IMR-90 (cell line): ENCODE measurements at regions not wholly inside any gene's neighbourhood (a gene's known extent, or its start where the extent isn't known, plus 50 kb on each side); places are given as distances from the start of the nearest gene placed in this dataset.

Source experiments
- ATAC-seq: fragments of 200-7000 bp; cut with Tn5 transposase; 2 replicates; pipeline ENCODE4 v1.9.1; 2020; ENCODE audit warnings: low read depth, mild to moderate bottlenecking, moderate library complexity
- BruUV-seq: library from RNA; stranded (reverse); fragments of 400-500 nt; replicated peaks from 2 replicates; lab custom pipeline; 2021; lab: Mats Ljungman, UMichigan
- CTCF ChIA-PET: fragments of 300-600 bp; formaldehyde crosslinking; extraction: SDS; loops from one replicate; lab custom pipeline; 2021; ENCODE audit warnings: antibody characterized with exemption; lab: Yijun Ruan, JAX
- POLR2A ChIA-PET: fragments of 300-600 bp; sonication (Branson Sonifier 250); formaldehyde crosslinking; loops from one replicate; lab custom pipeline; 2022; ENCODE audit warnings: antibody characterized with exemption; ENCODE audit not compliant: unreplicated experiment; lab: Charles Lee
- DNase-seq: peaks from one replicate; pipeline ENCODE4 v3.0.0; 2013
- H2AFZ ChIP-seq: replicated peaks from 2 replicates; pipeline ENCODE3; 2013; ENCODE audit warnings: low read length, mild to moderate bottlenecking; ENCODE audit not compliant: poor library complexity
- H2AK5ac ChIP-seq: 2 replicates; pipeline ENCODE4 v1.6.1; 2013; ENCODE audit warnings: low read depth, low read length, inconsistent platforms
- H2AK9ac ChIP-seq: replicated peaks from 2 replicates; pipeline ENCODE3; 2013; ENCODE audit warnings: mild to moderate bottlenecking, low read depth, low read length, moderate library complexity; ENCODE audit not compliant: poor library complexity
- H2BK120ac ChIP-seq: 2 replicates; pipeline ENCODE4 v1.6.1; 2013; ENCODE audit warnings: low read depth, low read length, inconsistent platforms
- H2BK15ac ChIP-seq: 3 replicates; pipeline ENCODE4 v1.6.1; 2013; ENCODE audit warnings: low read depth, low read length, inconsistent platforms
- H2BK20ac ChIP-seq: 2 replicates; pipeline ENCODE4 v1.6.1; 2013; ENCODE audit warnings: low read depth, mild to moderate bottlenecking, inconsistent platforms, low read length, moderate library complexity
- H2BK5ac ChIP-seq: 2 replicates; pipeline ENCODE4 v1.6.1; 2013; ENCODE audit warnings: mild to moderate bottlenecking, low read depth, low read length, inconsistent platforms; ENCODE audit not compliant: poor library complexity, severe bottlenecking
- H3K14ac ChIP-seq: replicated peaks from 2 replicates; pipeline ENCODE4 v1.6.1; 2013; ENCODE audit warnings: low read depth, low read length, inconsistent platforms
- H3K18ac ChIP-seq: 2 replicates; pipeline ENCODE4 v1.6.1; 2013; ENCODE audit warnings: low read depth, low read length, control low read depth
- H3K23ac ChIP-seq: 2 replicates; pipeline ENCODE4 v1.6.1; 2013; ENCODE audit warnings: low read depth, low read length, inconsistent platforms
- H3K27ac ChIP-seq: 2 replicates; pipeline ENCODE4 v1.5.1; 2013; ENCODE audit warnings: mild to moderate bottlenecking, control low read depth, low read length; ENCODE audit not compliant: insufficient read depth
- H3K27me3 ChIP-seq: 2 replicates; pipeline ENCODE4 v1.6.1; 2013; ENCODE audit warnings: low read length; ENCODE audit not compliant: control insufficient read depth, insufficient read depth
- H3K36me3 ChIP-seq: 2 replicates; pipeline ENCODE4 v1.6.1; 2013; ENCODE audit warnings: low read length, mixed read lengths; ENCODE audit not compliant: control insufficient read depth, insufficient read depth
- H3K4ac ChIP-seq: 2 replicates; pipeline ENCODE4 v1.6.1; 2013; ENCODE audit warnings: low read depth, low read length, inconsistent platforms
- H3K4me1 ChIP-seq: 2 replicates; pipeline ENCODE4 v1.6.1; 2013; ENCODE audit warnings: low read length, mixed read lengths; ENCODE audit not compliant: control insufficient read depth, insufficient read depth
- H3K4me2 ChIP-seq: 2 replicates; pipeline ENCODE4 v1.6.1; 2013; ENCODE audit warnings: low read depth, mild to moderate bottlenecking, control low read depth, low read length, moderate library complexity
- H3K4me3 ChIP-seq: 2 replicates; pipeline ENCODE4 v1.5.1; 2013; ENCODE audit warnings: low read depth, mild to moderate bottlenecking, control low read depth, low read length, moderate library complexity; ENCODE audit not compliant: insufficient read depth
- H3K56ac ChIP-seq: 2 replicates; pipeline ENCODE4 v1.6.1; 2013; ENCODE audit warnings: low read length, inconsistent platforms; ENCODE audit not compliant: insufficient read depth; ENCODE audit errors: extremely low read depth
- H3K79me1 ChIP-seq, 2 experiments: 2 replicates each; pipeline ENCODE4 v1.6.1; 2013; ENCODE audit warnings: low read length in 2 of 2, inconsistent platforms in 1 of 2, low read depth in 1 of 2
- H3K9ac ChIP-seq: 2 replicates; pipeline ENCODE4 v1.6.1; 2013; ENCODE audit warnings: low read depth, low read length, control low read depth
- H3K9me1 ChIP-seq: 2 replicates; pipeline ENCODE4 v1.6.1; 2013; ENCODE audit warnings: low read length, inconsistent platforms; ENCODE audit not compliant: insufficient read depth
- H3K9me3 ChIP-seq: 2 replicates; pipeline ENCODE4 v1.6.1; 2013; ENCODE audit warnings: low read length; ENCODE audit not compliant: control insufficient read depth, insufficient read depth
- H4K20me1 ChIP-seq: 2 replicates; pipeline ENCODE4 v1.6.1; 2013; ENCODE audit warnings: low read length, inconsistent platforms; ENCODE audit not compliant: insufficient read depth
- H4K5ac ChIP-seq: 2 replicates; pipeline ENCODE4 v1.6.1; 2013; ENCODE audit warnings: mild to moderate bottlenecking, low read depth, low read length, control low read depth
- H4K8ac ChIP-seq, 2 experiments: 2 replicates each; pipeline ENCODE4 v1.6.1; 2013; ENCODE audit warnings: low read depth in 2 of 2, low read length in 2 of 2, control low read depth in 1 of 2, inconsistent platforms in 1 of 2
- H4K91ac ChIP-seq: 2 replicates; pipeline ENCODE4 v1.6.1; 2013; ENCODE audit warnings: low read depth, low read length, inconsistent platforms; ENCODE audit not compliant: insufficient read depth
- MAZ ChIP-seq: IDR thresholded peaks from 2 replicates; pipeline ENCODE4 v1.6.1; 2012; ENCODE audit warnings: low read depth, mild to moderate bottlenecking, low read length, improper control_type of control experiment, moderate library complexity, borderline replicate concordance
- MXI1 ChIP-seq: IDR thresholded peaks from 2 replicates; pipeline ENCODE4 v1.6.1; 2012; ENCODE audit warnings: low read depth, mild to moderate bottlenecking, low read length, moderate library complexity, borderline replicate concordance
- RAD21 ChIP-seq: IDR thresholded peaks from 2 replicates; pipeline ENCODE4 v1.6.1; 2012; ENCODE audit warnings: low read length, improper control_type of control experiment
- RCOR1 ChIP-seq: IDR thresholded peaks from 2 replicates; pipeline ENCODE4 v1.6.1; 2012; ENCODE audit warnings: mild to moderate bottlenecking, low read length, improper control_type of control experiment; ENCODE audit not compliant: insufficient replicate concordance
- RFX5 ChIP-seq: IDR thresholded peaks from 2 replicates; pipeline ENCODE4 v1.8.0; 2012; ENCODE audit warnings: low read depth, mild to moderate bottlenecking, low read length, moderate library complexity
- SMC3 ChIP-seq: fragments of 150-350 bp; IDR thresholded peaks from 2 replicates; pipeline ENCODE4 v1.6.1; 2016; ENCODE audit warnings: low read depth, mild to moderate bottlenecking, antibody characterized with exemption, low read length, moderate library complexity
- WGBS, 2 experiments: methylation state at CpG; one replicate each; pipeline versions ENCODE4 v1.1.5 to v1.1.7; 2013; ENCODE audit warnings: missing lambda C conversion rate in 2 of 2; ENCODE audit not compliant: insufficient read length in 1 of 2; ENCODE audit errors: extremely low coverage in 2 of 2; 5-methylcytosine and 5-hydroxymethylcytosine counted together
- dilution Hi-C: fragments of 300-500 bp; cut with HindIII; formaldehyde crosslinking; loops from one replicate; pipeline ENCODE4 v1.14.3; 2018; ENCODE audit warnings: low sequenced_read_pairs; ENCODE audit not compliant: unreplicated experiment
- in situ Hi-C: fragments of 300-500 bp; cut with MboI; formaldehyde crosslinking; loops from 3 replicates; pipeline ENCODE4 v1.14.3; 2019; ENCODE audit warnings: low sequenced_read_pairs, inconsistent platforms, mixed read lengths
- intact Hi-C: fragments of 100-400 bp; cut with micrococcal nuclease; formaldehyde crosslinking; loops from 2 replicates; pipeline ENCODE4 v1.10.0; 2022

DNA sequence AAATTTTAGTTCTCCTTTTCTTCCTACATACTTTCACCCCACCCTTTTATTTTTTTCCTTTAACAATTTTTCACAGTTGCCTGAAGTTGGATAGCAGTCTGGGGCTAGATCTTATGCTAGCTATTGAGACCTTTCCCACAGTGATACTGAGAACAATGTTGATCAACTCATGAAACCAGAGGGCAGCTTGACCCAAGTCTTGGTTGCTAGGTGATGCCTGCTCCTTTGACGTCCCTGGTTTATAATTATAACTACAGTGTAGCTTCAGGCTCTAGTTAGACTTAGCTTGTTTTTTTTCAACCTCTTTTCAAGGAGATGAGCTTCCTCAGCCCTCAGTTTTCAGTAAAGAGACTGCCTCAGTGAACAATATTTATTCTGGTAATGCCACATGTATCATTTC, 648.5 kb downstream of the IRS1 start:
- Histone ChIP-seq H2BK120ac (peak overlapping the region; percentile 10; the same call in 1 of the 2 replicates), H3K36me3 (no peaks in the 10 kb centered on the region), H3K9me3 (no peaks in the 10 kb centered on the region), H4K8ac (peak overlapping the region in 1 of 2 experiments; percentile 42; a peak in 1 of 4 replicates), H3K79me1 (no peaks in the 10 kb centered on the region), H3K9ac (no peak overlapping the region), H3K14ac (peak overlapping the region; percentile 37; the same call in 1 of the 2 replicates), H3K27ac (no peak overlapping the region), H3K4me3 (no peak overlapping the region), H3K18ac (peak overlapping the region; percentile 97), H2AFZ (peak overlapping the region; percentile 70), H3K4me2 (no peak overlapping the region), H3K56ac (no peak overlapping the region), H3K4ac (no peak overlapping the region), H4K91ac (no peak overlapping the region), H2AK5ac (0 out of 2 replicates have a peak overlapping the region, but pooled peaks have one; percentile 8), H2AK9ac (no peak overlapping the region), H3K9me1 (no peaks in the 10 kb centered on the region), H2BK20ac (no peak overlapping the region), H3K4me1 (peaks cover 4% of the 10 kb centered on the region), H2BK15ac (no peak overlapping the region), H4K20me1 (no peaks in the 10 kb centered on the region), H3K27me3 (no peaks in the 10 kb centered on the region), H2BK5ac (peak overlapping the region; percentile 26), H3K23ac (no peak overlapping the region), H4K5ac (peak overlapping the region; percentile 96; the same call in 1 of the 2 replicates)
- no TSS peak for BruUV-seq
- intact Hi-C loops, result no loop called here
- in situ Hi-C loops, result no loop called here
- TF ChIP-seq RAD21 (no peak), MAZ (no peak), MXI1 (no peak), SMC3 (no peak), RFX5 (no peak), RCOR1 (no peak)
- ChIA-PET CTCF (interaction anchor here (0.6 to 1.1 kb wide), 3 partner anchors 9 to 262 kb away, joined by 3 to 4 read pairs (median 3); no protein-coding TSS in a partner anchor), POLR2A (no interaction called here)
- WGBS, 2 experiments, result 33% methylated on average over 1 of the region's 1 CpG; no CpG with 5 or more reads in 1 of the 2 experiments
- DNase-seq (peak; percentile 10), ATAC-seq (no peak; the same call in 1 of the 2 replicates)
- dilution Hi-C loops, result no loop called here
